SH-SY5Y (cell line): ENCODE measurements at regions not wholly inside any gene's neighbourhood (a gene's known extent, or its start where the extent isn't known, plus 50 kb on each side); places are given as distances from the start of the nearest gene placed in this dataset.

Source experiments
- GATA2 ChIP-seq: IDR thresholded peaks from 2 replicates; pipeline ENCODE4 v1.6.1; 2011; ENCODE audit warnings: mild to moderate bottlenecking, low read depth, low read length
- GATA3 ChIP-seq: IDR thresholded peaks from 2 replicates; pipeline ENCODE4 v1.6.1; 2011; ENCODE audit warnings: low read depth, mild to moderate bottlenecking, low read length, moderate library complexity

GRCh38 chr4:63211375-63211774, 1197.9 kb downstream of the TECRL start:
- TF ChIP-seq GATA3 (no peak), GATA2 (no peak)
